Liver (tissue), 8 donors: ENCODE measurements at regions not wholly inside any gene's neighbourhood (a gene's known extent, or its start where the extent isn't known, plus 50 kb on each side); places are given as distances from the start of the nearest gene placed in this dataset.

Experiments
- DNase-seq: peaks from one replicate; pipeline ENCODE4 v3.0.0-alpha.2; 2017; ENCODE audit warnings: low spot score
- H3K27ac ChIP-seq, 2 donors: one replicate each; pipeline ENCODE4 v1.7.0; 2013; ENCODE audit warnings: inconsistent platforms in 2 of 2, low read length in 2 of 2, control low read depth in 1 of 2, low read depth in 1 of 2, mild to moderate bottlenecking in 1 of 2
- H3K27me3 ChIP-seq, 4 donors: one replicate each; pipeline versions ENCODE4 v1.6.1 to v1.7.0; 2013; ENCODE audit warnings: low read length in 3 of 4, inconsistent platforms in 1 of 4, mild to moderate bottlenecking in 1 of 4, moderate library complexity in 1 of 4; ENCODE audit not compliant: control insufficient read depth in 4 of 4, insufficient read depth in 4 of 4
- H3K36me3 ChIP-seq, 4 donors: one replicate each; pipeline versions ENCODE4 v1.6.1 to v1.7.0; 2013; ENCODE audit warnings: low read length in 3 of 4, mild to moderate bottlenecking in 3 of 4, low read depth in 1 of 4, moderate library complexity in 1 of 4; ENCODE audit not compliant: control insufficient read depth in 4 of 4, insufficient read depth in 3 of 4
- H3K4me1 ChIP-seq, 4 donors: one replicate each; pipeline versions ENCODE4 v1.6.1 to v1.7.0; 2013; ENCODE audit warnings: low read length in 3 of 4, mild to moderate bottlenecking in 3 of 4, moderate library complexity in 1 of 4; ENCODE audit not compliant: control insufficient read depth in 4 of 4, insufficient read depth in 4 of 4
- H3K4me3 ChIP-seq, 3 donors: one replicate each; pipeline versions ENCODE4 v1.6.1 to v1.7.0; 2013; ENCODE audit warnings: low read length in 3 of 3, control low read depth in 1 of 3, low read depth in 1 of 3, mild to moderate bottlenecking in 1 of 3
- H3K9ac ChIP-seq, 2 donors: one replicate each; pipeline ENCODE4 v1.7.0; 2013; ENCODE audit warnings: low read length in 2 of 2, mild to moderate bottlenecking in 2 of 2, moderate library complexity in 2 of 2, control low read depth in 1 of 2, low read depth in 1 of 2
- H3K9me3 ChIP-seq, 4 donors: one replicate each; pipeline versions ENCODE4 v1.6.1 to v1.7.0; 2013; ENCODE audit warnings: low read length in 3 of 4; ENCODE audit not compliant: control insufficient read depth in 4 of 4
- EGR1 ChIP-seq, 2 donors: IDR thresholded peaks; 2 replicates each; pipeline ENCODE4 v1.6.1; 2016 to 2018; ENCODE audit warnings: antibody characterized with exemption in 2 of 2, low read depth in 2 of 2
- HNF4A ChIP-seq, 2 donors: conservative IDR thresholded peaks; 2 replicates each; pipeline ENCODE4 v1.6.1; 2016; ENCODE audit warnings: antibody characterized with exemption in 2 of 2, mild to moderate bottlenecking in 2 of 2
- RAD21 ChIP-seq, 2 donors: IDR thresholded peaks; 2 replicates each; pipeline ENCODE4 v1.6.1; 2016; ENCODE audit warnings: antibody characterized with exemption in 2 of 2, mild to moderate bottlenecking in 2 of 2
- RXRA ChIP-seq, 2 donors: IDR thresholded peaks; 2 replicates each; pipeline ENCODE4 v1.6.1; 2017 to 2018; ENCODE audit warnings: antibody characterized with exemption in 2 of 2, mild to moderate bottlenecking in 1 of 2
- WGBS: extraction: QIAGEN DNeasy Blood & Tissue Kit; methylation state at CpG from one replicate; pipeline ENCODE4 v1.1.7; 2013; 5-methylcytosine and 5-hydroxymethylcytosine counted together
- TF ChIP-seq, protein P1 (sequence below): fragments of 150-350 bp; IDR thresholded peaks from 2 replicates; pipeline ENCODE4 v1.5.1; 2017; ENCODE audit warnings: improper control_type of control experiment, low read depth, low read length; ENCODE audit not compliant: missing input control
- TF ChIP-seq, protein P2 (sequence below): IDR thresholded peaks from 2 replicates; pipeline ENCODE4 v1.6.1; 2016; ENCODE audit warnings: antibody characterized with exemption, mild to moderate bottlenecking
- TF ChIP-seq, protein P3 (sequence below): IDR thresholded peaks from 2 replicates; pipeline ENCODE4 v1.6.1; 2016; ENCODE audit warnings: antibody characterized with exemption
- donor health status: healthy.
- donor health status: healthy.
- donor health status: healthy.
- donor health status: healthy.
- donor health status: healthy.

DNA sequence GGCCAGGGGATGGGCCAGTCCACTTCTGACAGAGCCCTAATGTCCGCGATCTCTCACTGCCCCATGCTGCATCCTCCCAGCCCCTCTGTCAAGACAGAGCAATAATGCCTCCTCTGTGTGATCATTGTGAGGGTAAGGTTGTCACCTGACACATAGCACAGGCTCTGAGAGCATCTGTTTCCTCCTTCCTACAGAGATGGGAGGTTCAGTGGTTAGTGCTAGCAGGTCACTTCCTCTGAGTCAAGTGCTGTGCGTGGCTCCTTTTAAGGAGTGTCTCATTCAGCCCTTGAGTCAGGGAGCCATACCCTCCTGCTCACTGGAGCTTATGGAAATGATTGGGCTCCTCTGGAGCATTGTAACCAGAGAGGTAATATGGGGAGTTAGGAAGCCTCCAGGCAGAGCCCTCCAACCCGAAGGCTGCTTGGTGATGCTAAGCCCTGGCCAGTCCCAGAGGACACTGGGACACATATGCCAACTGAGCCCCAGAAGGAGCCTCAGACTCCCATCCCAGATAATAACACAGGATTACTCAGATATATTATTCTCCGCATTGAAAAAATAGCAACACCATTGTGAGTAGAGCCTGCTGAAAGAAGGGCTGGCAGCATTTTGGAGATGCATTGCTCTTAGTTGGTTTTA is 189.0 kb downstream of the GALNT1 start:
- no peaks in the 10 kb centered on the region for H3K27me3 ChIP-seq
- H3K27ac ChIP-seq = no peak overlapping the region
- no peak overlapping the region for H3K4me3 ChIP-seq
- no peak overlapping the region for H3K9ac ChIP-seq
- H3K4me1 ChIP-seq = no peaks in the 10 kb centered on the region
- H3K9me3 ChIP-seq = no peaks in the 10 kb centered on the region
- TF ChIP-seq RAD21 (IDR thresholded peaks at IDR 0.05) (no peak), RXRA (IDR thresholded peaks at IDR 0.05) (no peak), HNF4A (conservative IDR thresholded peaks at IDR 0.05) (no peak)
- TF ChIP-seq, protein P1, sequence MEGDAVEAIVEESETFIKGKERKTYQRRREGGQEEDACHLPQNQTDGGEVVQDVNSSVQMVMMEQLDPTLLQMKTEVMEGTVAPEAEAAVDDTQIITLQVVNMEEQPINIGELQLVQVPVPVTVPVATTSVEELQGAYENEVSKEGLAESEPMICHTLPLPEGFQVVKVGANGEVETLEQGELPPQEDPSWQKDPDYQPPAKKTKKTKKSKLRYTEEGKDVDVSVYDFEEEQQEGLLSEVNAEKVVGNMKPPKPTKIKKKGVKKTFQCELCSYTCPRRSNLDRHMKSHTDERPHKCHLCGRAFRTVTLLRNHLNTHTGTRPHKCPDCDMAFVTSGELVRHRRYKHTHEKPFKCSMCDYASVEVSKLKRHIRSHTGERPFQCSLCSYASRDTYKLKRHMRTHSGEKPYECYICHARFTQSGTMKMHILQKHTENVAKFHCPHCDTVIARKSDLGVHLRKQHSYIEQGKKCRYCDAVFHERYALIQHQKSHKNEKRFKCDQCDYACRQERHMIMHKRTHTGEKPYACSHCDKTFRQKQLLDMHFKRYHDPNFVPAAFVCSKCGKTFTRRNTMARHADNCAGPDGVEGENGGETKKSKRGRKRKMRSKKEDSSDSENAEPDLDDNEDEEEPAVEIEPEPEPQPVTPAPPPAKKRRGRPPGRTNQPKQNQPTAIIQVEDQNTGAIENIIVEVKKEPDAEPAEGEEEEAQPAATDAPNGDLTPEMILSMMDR = no peak
- 71% methylated on average over 5 of the region's 5 CpGs for WGBS
- no peaks in the 10 kb centered on the region for H3K36me3 ChIP-seq
- DNase-seq = no peak

DNA sequence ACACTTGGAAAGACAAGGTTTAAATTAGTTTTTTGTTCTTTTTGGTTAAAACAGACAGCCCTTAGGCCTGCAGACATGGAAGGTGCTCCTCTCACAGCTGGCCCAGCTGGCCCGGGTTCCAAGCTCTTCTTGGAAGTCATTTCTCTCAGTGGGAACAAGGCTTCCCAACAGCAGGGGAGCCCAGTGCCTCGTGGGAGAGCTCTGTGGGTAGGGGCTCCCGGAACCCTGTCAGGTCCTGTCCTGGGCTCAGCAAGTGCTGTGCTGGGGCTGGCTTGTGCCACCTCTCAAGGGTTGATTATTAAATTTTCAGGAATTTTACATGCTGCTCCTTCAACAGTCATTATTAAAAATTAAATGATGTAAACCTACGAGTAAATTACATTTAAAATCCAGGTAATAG is 189.6 kb downstream of the GALNT1 start:
- no peak overlapping the region for H3K27ac ChIP-seq
- TF ChIP-seq RAD21 (IDR thresholded peaks at IDR 0.05) (no peak), HNF4A (conservative IDR thresholded peaks at IDR 0.05) (no peak)
- TF ChIP-seq, protein P2, sequence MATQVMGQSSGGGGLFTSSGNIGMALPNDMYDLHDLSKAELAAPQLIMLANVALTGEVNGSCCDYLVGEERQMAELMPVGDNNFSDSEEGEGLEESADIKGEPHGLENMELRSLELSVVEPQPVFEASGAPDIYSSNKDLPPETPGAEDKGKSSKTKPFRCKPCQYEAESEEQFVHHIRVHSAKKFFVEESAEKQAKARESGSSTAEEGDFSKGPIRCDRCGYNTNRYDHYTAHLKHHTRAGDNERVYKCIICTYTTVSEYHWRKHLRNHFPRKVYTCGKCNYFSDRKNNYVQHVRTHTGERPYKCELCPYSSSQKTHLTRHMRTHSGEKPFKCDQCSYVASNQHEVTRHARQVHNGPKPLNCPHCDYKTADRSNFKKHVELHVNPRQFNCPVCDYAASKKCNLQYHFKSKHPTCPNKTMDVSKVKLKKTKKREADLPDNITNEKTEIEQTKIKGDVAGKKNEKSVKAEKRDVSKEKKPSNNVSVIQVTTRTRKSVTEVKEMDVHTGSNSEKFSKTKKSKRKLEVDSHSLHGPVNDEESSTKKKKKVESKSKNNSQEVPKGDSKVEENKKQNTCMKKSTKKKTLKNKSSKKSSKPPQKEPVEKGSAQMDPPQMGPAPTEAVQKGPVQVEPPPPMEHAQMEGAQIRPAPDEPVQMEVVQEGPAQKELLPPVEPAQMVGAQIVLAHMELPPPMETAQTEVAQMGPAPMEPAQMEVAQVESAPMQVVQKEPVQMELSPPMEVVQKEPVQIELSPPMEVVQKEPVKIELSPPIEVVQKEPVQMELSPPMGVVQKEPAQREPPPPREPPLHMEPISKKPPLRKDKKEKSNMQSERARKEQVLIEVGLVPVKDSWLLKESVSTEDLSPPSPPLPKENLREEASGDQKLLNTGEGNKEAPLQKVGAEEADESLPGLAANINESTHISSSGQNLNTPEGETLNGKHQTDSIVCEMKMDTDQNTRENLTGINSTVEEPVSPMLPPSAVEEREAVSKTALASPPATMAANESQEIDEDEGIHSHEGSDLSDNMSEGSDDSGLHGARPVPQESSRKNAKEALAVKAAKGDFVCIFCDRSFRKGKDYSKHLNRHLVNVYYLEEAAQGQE = no peak
- H3K4me1 ChIP-seq = no peaks in the 10 kb centered on the region
- H3K9ac ChIP-seq = no peak overlapping the region
- 68% methylated on average over 4 of the region's 4 CpGs for WGBS
- no peaks in the 10 kb centered on the region for H3K27me3 ChIP-seq
- no peaks in the 10 kb centered on the region for H3K36me3 ChIP-seq
- H3K4me3 ChIP-seq = no peak overlapping the region
- H3K9me3 ChIP-seq = no peaks in the 10 kb centered on the region
- no peak for DNase-seq

DNA sequence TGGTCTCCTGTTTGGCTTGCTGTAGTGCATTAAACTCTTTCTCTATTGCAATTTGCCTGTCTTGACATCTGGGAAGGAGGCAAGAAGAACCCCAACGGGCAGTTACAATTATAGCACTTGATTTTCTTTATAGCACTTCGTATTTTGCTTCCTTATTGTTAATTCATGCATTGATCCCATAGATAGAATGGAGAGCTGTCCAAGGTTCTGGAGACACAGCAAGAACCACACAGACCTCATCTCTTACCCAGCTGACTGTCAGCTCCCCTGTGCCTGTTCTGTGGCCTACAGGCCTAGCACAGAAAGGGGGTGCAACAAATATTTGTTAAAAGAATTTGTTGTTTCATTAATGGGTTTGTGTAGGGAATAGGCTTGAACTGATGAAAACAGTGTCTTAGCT is 194.3 kb downstream of the GALNT1 start:
- 39% methylated on average over 2 of the region's 2 CpGs for WGBS

More for the DNA sequence above, 194.3 kb downstream of the GALNT1 start:
- no peaks in the 10 kb centered on the region for H3K9me3 ChIP-seq
- no peak for DNase-seq
- H3K27me3 ChIP-seq = no peaks in the 10 kb centered on the region
- no peak overlapping the region for H3K27ac ChIP-seq
- no peaks in the 10 kb centered on the region for H3K4me1 ChIP-seq
- no peak overlapping the region for H3K9ac ChIP-seq
- H3K4me3 ChIP-seq = no peak overlapping the region
- no peaks in the 10 kb centered on the region for H3K36me3 ChIP-seq
- TF ChIP-seq, protein P3, sequence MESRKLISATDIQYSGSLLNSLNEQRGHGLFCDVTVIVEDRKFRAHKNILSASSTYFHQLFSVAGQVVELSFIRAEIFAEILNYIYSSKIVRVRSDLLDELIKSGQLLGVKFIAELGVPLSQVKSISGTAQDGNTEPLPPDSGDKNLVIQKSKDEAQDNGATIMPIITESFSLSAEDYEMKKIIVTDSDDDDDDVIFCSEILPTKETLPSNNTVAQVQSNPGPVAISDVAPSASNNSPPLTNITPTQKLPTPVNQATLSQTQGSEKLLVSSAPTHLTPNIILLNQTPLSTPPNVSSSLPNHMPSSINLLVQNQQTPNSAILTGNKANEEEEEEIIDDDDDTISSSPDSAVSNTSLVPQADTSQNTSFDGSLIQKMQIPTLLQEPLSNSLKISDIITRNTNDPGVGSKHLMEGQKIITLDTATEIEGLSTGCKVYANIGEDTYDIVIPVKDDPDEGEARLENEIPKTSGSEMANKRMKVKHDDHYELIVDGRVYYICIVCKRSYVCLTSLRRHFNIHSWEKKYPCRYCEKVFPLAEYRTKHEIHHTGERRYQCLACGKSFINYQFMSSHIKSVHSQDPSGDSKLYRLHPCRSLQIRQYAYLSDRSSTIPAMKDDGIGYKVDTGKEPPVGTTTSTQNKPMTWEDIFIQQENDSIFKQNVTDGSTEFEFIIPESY = no peak
- TF ChIP-seq, protein P2 = peak; percentile 90
- no peak for TF ChIP-seq EGR1 (IDR thresholded peaks at IDR 0.05; ENCODE audit: low read depth in 2 of 2)
